HG03025 (cell line): ENCODE measurements at regions not wholly inside any gene's neighbourhood (a gene's known extent, or its start where the extent isn't known, plus 50 kb on each side); places are given as distances from the start of the nearest gene placed in this dataset.
"Not testable (repeated sequence)": the region's sequence is repeated elsewhere in the genome, so short reads cannot be mapped to it uniquely, and the experiment has no call there.

Experiments used
- ATAC-seq: cut with Tn5 transposase; IDR thresholded peaks from one replicate; pipeline ENCODE4 v1.9.1; 2021; ENCODE audit warnings: mild to moderate bottlenecking, moderate library complexity; ENCODE audit not compliant: unreplicated experiment, low FRiP score

DNA sequence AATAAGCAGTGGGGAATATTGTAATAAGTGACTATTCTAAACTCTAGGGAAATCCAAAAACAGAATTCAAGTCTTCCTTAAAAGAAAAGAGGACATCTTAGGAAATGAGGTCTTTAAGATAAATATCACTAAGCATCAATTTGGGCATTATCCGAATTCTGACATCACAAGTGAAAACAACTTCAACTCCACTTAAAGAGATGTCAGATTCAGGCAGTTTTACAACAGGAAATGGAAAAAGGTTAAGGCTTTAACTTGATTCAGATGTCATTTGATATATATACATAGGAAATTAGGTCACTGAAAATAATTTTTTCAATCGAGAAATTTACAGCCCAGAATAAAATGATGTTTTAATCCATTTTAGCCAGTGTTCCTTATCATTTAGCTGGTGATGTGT is 435.4 kb downstream of the SETD4 start:
- ATAC-seq, result no peak

- ATAC-seq, result no peak
These were observed 437.7 kb downstream of the SETD4 start for GRCh38 chr21:35622612-35623011.

DNA sequence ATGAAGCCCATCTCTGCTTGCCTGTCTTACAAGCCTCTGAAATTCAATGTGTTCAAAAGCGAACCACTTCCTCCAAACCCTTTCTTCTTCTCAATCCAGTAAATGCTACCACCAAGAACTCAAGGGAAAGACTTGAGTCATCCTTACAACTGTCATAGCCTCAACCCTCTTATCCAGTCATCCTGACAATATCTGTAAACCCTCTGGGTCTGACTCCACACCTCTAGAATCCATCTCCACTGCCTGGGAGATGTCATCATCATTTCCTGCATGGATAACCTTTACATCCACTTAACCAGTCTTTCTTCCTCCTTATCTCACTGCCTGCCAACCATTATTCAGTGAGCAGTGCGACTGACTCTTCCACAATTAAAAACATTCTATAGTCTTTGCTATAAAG is 441.1 kb downstream of the SETD4 start:
- ATAC-seq, result no peak

DNA sequence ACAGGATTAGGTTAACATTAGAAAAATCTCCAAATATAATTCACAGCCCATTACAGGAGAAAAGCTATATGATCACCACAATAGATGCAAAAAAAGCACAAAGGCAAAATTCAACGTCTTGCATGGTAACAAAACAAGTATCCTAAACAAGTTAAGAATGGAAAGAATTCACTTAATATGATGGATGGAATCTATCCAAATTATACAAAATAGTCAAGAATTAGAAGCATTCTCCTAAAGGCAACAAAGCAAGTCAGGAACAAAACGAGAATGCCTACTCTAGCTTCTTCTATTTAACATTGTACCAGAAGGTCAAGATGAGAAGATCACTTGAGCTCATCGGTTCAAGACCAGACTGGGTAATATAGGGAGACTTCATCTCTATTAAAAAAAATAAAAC is 442.8 kb downstream of the SETD4 start:
- no peak for ATAC-seq

DNA sequence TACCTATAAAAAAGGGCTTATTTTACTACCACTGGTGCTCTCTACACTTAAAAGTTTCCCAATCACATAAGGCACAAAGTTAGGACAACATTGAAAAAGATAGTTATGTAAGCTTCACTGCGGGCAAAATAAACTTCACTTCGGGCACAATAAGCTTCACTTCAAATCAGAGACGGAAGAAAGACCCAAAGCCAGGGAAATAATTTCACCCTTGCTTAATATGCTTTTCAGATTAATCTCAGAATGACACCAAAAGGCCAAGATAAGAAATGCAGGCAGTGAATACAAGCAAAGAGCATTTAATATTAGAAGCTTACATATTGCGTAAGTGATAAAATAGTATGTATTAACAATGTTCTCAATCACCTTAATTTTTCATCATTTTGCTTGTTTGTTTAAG is 444.2 kb downstream of the SETD4 start:
- no peak for ATAC-seq

GRCh38 chr21:35615325-35615724 is 445.0 kb downstream of the SETD4 start:
- no peak for ATAC-seq

DNA sequence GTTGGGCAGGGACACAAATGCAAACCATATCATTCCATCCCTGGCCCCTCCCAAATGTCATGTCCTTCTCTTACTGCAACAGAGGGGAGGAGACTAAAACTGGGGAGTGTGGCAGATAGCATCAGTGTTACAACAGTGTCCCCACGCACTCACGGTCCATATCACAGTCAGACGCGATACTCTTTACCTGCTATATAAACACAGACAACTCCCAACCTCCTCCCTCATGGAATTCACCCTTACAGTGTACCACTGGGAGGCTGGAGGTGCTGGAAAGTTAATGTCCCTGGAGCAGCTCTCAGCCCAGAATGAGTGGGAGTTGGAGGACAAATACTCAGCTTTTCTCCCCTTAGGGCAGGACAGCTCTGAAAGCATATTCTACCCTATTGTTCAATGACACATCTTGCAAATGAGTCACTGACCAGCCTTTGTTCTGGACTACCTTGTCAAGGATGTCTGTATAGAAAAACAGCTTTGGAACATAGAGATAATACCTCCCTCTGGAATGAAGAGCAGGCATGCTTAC is 445.9 kb downstream of the SETD4 start:
- no peak for ATAC-seq

DNA sequence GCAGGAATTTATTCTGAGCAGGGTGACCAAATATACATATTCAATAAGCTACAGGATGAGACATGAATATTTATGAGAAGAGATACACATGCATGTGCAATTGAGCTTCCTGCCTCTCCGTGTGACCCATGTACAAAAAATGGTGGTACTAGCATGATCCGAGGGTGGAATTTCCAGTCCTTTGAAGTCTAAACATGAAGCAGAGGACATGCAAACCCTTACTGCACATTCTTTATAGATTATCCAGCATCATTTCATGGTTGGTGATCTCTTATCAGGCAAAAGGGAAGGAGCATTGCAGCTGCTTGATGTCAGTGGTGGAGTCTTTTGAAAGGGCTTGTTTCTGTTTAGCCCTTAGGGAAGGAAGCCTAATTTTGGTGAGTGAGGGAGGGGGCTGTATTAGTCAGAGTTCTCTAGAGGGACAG is 448.6 kb downstream of the SETD4 start:
- ATAC-seq, result no peak

DNA sequence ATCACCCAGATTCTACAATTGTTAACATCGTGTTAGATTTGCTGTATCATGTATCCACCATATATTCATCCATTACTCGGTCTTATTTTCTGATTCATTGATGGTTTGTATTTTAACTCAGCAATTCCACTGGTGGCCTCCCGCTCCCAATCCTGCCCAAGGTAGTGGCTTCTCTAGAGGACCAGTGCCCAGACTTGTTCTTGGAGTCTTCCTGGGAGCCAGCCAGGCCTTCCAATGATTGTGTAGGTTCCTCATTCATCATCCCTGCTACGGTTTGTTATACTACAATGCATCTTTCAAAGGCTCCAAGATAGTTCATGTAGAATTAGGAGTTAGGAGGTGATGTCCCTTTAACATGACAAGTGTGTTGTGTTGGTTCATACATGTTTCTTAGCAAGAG is 451.1 kb downstream of the SETD4 start:
- ATAC-seq, result no peak

- no peak for ATAC-seq
These were observed 452.9 kb downstream of the SETD4 start for GRCh38 chr21:35607406-35607805.

- ATAC-seq, result no peak
These were observed 453.7 kb downstream of the SETD4 start for GRCh38 chr21:35606578-35606977.

GRCh38 chr21:35606146-35606545 is 454.2 kb downstream of the SETD4 start:
- ATAC-seq, result no peak

DNA sequence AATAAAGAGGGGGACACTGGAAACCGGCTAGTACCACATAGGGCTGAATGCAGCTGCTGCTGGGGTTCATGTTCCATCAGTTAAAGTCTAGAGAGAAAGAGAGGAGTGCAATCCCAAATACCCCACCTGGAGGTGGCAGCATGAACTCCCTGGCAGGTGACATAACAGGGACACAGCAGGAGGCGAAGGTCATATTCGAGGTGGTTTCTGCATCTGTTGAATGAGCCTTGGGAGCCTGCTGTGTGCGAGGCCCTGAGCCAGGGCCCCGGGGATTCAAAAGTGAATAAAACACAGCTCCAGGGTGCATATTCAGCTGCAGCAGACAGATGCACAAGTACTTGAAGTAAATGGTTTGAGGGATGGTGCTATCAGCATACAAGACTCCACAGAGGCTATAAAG is 456.8 kb downstream of the SETD4 start:
- no peak for ATAC-seq

GRCh38 chr21:35602811-35603362 is 457.4 kb downstream of the SETD4 start:
- no peak for ATAC-seq

GRCh38 chr21:35601211-35601610 is 459.1 kb downstream of the SETD4 start:
- no peak for ATAC-seq

DNA sequence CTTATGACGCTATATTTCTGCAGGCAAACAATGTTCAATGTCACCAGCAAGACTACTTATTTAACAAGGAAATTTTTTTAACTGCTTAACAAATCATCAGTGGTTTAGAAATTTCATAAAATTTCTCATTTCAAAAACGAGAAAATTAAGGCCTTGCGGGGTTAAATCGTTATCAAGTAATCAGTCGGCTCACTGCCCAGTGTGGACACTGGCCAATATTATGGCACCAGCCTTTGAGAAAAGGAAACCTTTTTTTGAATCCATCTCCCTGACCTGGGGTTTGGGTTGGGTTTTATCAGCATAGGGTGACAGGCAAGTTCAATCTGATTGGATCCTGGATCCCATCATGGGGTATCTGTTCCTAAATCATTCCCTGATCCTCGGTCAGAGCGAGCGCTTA is 461.2 kb downstream of the SETD4 start:
- no peak for ATAC-seq

DNA sequence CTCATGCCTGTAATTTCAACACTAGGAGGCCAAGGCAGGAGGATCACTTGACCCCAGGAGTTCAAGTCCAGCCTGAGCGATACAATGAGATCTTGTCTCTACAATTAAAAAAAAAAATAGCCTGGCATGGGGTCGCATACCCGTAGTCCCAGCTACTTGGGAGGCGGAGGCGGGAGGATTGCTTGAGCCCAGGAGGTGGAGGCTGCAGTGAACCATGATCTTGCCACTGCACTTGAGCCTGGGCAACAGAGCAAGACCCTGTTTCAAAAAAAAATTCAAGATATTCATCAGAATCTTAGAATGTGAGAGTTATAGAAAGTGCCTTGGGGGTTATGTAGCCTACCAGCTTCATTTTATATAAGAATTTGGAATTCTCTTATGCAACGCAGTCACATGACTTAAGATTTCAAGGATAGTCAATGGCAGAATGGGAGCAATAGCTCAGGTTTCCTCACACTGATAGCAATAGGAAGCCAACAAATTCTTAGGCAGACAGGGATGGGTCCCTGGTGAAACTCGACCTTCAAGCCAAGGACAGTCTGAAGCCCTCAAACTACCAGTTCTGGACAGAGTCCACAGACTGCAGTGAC is 462.5 kb downstream of the SETD4 start:
- no peak for ATAC-seq

- ATAC-seq, result no peak
These were observed 465.4 kb downstream of the SETD4 start for GRCh38 chr21:35594905-35595304.

DNA sequence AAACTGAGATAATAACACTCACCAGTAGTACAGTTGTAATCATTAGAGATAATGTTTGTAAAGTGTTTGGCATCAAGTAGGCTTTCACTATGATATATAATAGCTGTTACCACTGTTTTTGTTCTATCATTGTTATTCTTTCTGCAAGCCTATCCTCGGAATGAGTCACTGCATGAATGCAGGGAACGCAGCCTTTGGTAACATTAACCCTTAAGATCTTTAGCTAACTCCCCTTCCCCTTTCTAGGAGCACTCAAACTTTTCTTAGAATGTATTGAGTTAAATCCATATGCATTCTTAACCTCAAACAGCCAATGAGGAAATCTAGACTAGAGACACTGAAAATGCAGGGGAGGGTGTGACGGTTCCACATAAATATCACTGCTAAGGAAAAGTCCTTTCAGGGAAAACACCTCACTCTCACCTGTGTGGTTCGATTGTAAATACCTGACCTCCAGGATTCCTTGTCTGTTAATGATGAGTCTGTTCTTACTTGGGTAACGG is 467.3 kb downstream of the SETD4 start:
- ATAC-seq, result no peak

GRCh38 chr21:35590284-35590683 is 470.0 kb downstream of the SETD4 start:
- not testable (repeated sequence) for ATAC-seq

- ATAC-seq, result no peak
These were observed 472.4 kb downstream of the SETD4 start for GRCh38 chr21:35587841-35588380.

DNA sequence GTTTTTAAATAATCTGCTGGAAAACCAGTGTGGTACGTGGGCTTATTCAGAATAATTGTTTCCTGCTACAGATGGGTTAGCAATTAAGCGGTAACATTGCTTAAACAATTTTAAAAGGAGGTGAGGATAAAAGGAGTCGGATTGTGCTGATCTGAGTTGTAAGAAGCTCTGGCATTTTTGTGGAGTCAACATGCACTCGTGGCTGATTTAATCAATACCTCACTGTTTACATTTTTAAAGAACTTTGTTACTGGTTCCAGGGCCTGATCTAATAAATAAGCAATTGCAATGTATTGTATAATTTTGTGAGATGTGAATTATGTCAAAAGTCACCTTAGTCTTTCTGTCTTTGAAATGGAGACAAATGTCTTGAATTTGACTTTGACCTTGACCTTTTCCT is 474.0 kb downstream of the SETD4 start:
- ATAC-seq, result no peak
